GM12878 (cell line): ENCODE measurements at regions not wholly inside any gene's neighbourhood (a gene's known extent, or its start where the extent isn't known, plus 50 kb on each side); places are given as distances from the start of the nearest gene placed in this dataset.

Experiments
- ATAC-seq: fragments of 200-7000 bp; cut with Tn5 transposase; 3 replicates; pipeline ENCODE4 v1.9.1; 2020; ENCODE audit warnings: mild to moderate bottlenecking, moderate library complexity
- BruUV-seq: library from RNA; stranded (reverse); fragments of 400-500 nt; replicated peaks from 2 replicates; lab custom pipeline; 2021; lab: Mats Ljungman, UMichigan
- CTCF ChIA-PET: fragments of 300-600 bp; sonication (Branson Sonifier 250); formaldehyde crosslinking; extraction: SDS; loops from one replicate; lab custom pipeline; 2021; ENCODE audit warnings: inconsistent platforms; lab: Yijun Ruan, JAX
- POLR2A ChIA-PET: fragments of 350-600 bp; formaldehyde crosslinking; extraction: SDS; loops from one replicate; lab custom pipeline; 2021; ENCODE audit warnings: inconsistent platforms; lab: Charles Lee
- RAD21 ChIA-PET: fragments of 300-600 bp; sonication (Branson Sonifier 250); formaldehyde crosslinking; loops from one replicate; lab custom pipeline; 2023; ENCODE audit warnings: antibody characterized with exemption; ENCODE audit not compliant: unreplicated experiment; lab: Charles Lee
- SMC1A ChIA-PET: fragments of 300-600 bp; sonication (Branson Sonifier 250); formaldehyde crosslinking; loops from one replicate; lab custom pipeline; 2023; ENCODE audit not compliant: unreplicated experiment, uncharacterized antibody; lab: Charles Lee
- DNase-seq: peaks from one replicate; pipeline ENCODE4 v3.0.0-alpha.2; 2011; ENCODE audit warnings: low read depth, low spot score
- FAIRE-seq: peaks from 3 replicates; lab custom pipeline; 2011; peaks lifted over from hg19 to GRCh38; lab: Jason Lieb, UNC
- H2AFZ ChIP-seq: 2 replicates; pipeline ENCODE4 v1.6.0; 2011; ENCODE audit warnings: low read depth, low read length, control low read depth; ENCODE audit not compliant: control insufficient read depth
- H3K27ac ChIP-seq: 2 replicates; pipeline ENCODE4 v1.5.1; 2011; ENCODE audit warnings: control low read depth; ENCODE audit not compliant: control insufficient read depth, insufficient read depth
- H3K27me3 ChIP-seq, 2 experiments: replicated peaks in 1 of 2; 2 replicates each; pipeline versions ENCODE4 v1.6.0 to v1.6.1; 2011; ENCODE audit warnings: low read length in 1 of 2; ENCODE audit not compliant: control insufficient read depth in 2 of 2, insufficient read depth in 2 of 2
- H3K36me3 ChIP-seq, 2 experiments: 2 replicates each; pipeline ENCODE4 v1.5.1; 2011; ENCODE audit warnings: low read length in 1 of 2; ENCODE audit not compliant: control insufficient read depth in 2 of 2, insufficient read depth in 2 of 2
- H3K4me1 ChIP-seq: 2 replicates; pipeline ENCODE4 v1.6.1; 2011; ENCODE audit warnings: mild to moderate bottlenecking, low read length, moderate library complexity, mixed read lengths; ENCODE audit not compliant: control insufficient read depth, insufficient read depth
- H3K4me2 ChIP-seq: 2 replicates; pipeline ENCODE4 v1.6.0; 2011; ENCODE audit warnings: control low read depth; ENCODE audit not compliant: control insufficient read depth, insufficient read depth
- H3K4me3 ChIP-seq: fragments of 200-600 bp; sonication (generic); 2 replicates; pipeline ENCODE4 v1.5.1; 2016
- H3K79me2 ChIP-seq: 2 replicates; pipeline ENCODE4 v1.6.0; 2011; ENCODE audit warnings: low read length; ENCODE audit not compliant: control insufficient read depth, insufficient read depth
- H3K9ac ChIP-seq: 2 replicates; pipeline ENCODE4 v1.8.0; 2011; ENCODE audit warnings: low read length, control low read depth, mixed read lengths; ENCODE audit not compliant: control insufficient read depth, insufficient read depth
- H3K9me3 ChIP-seq: replicated peaks from 3 replicates; pipeline ENCODE4 v1.5.1; 2011; ENCODE audit warnings: mild to moderate bottlenecking, low read length; ENCODE audit not compliant: control insufficient read depth, insufficient read depth
- H4K20me1 ChIP-seq: 2 replicates; pipeline ENCODE4 v1.6.0; 2011; ENCODE audit not compliant: control insufficient read depth, insufficient read depth
- ASH2L ChIP-seq: fragments of 300-600, 200-600 bp; sonication (generic); IDR thresholded peaks from 2 replicates; pipeline ENCODE4 v1.6.1; 2017; ENCODE audit warnings: low read depth, mild to moderate bottlenecking, borderline replicate concordance
- EGR1 ChIP-seq, 2 experiments: IDR thresholded peaks; 1 replicate in 1 of 2; 2 replicates in 1 of 2; pipeline ENCODE4 v1.6.1; 2011 to 2012; ENCODE audit warnings: low read depth in 2 of 2, low read length in 2 of 2, borderline replicate concordance in 1 of 2, mild to moderate bottlenecking in 1 of 2, moderate library complexity in 1 of 2
- EZH2 ChIP-seq: IDR thresholded peaks from 2 replicates; pipeline ENCODE4 v1.6.1; 2012; ENCODE audit warnings: low read depth, mild to moderate bottlenecking, control low read depth, inconsistent platforms, low read length, borderline replicate concordance; ENCODE audit not compliant: control insufficient read depth
- LARP7 ChIP-seq: fragments of 450-650 bp; IDR thresholded peaks from 2 replicates; pipeline ENCODE4 v1.6.1; 2017; ENCODE audit warnings: mild to moderate bottlenecking
- MTA3 ChIP-seq: IDR thresholded peaks from 2 replicates; pipeline ENCODE4 v1.6.1; 2012; ENCODE audit warnings: low read length, inconsistent platforms, borderline replicate concordance
- NFYA ChIP-seq: IDR thresholded peaks from 2 replicates; pipeline ENCODE4 v1.6.1; 2011; ENCODE audit warnings: low read depth, mild to moderate bottlenecking, low read length, improper control_type of control experiment, borderline replicate concordance
- RELA ChIP-seq: fragments of 450-650 bp; IDR thresholded peaks from 2 replicates; pipeline ENCODE4 v1.8.0; 2014; ENCODE audit warnings: borderline replicate concordance; ENCODE audit not compliant: partially characterized antibody
- TBL1XR1 ChIP-seq: IDR thresholded peaks from 2 replicates; pipeline ENCODE4 v1.6.1; 2012; ENCODE audit warnings: low read depth, low read length, improper control_type of control experiment
- ZNF217 ChIP-seq: fragments of 450-650 bp; IDR thresholded peaks from 2 replicates; pipeline ENCODE4 v1.6.1; 2017; ENCODE audit warnings: antibody characterized with exemption, mild to moderate bottlenecking
- WGBS: methylation state at CpG from one replicate; pipeline ENCODE4 v1.1.6; 2016; ENCODE audit warnings: low lambda C conversion rate; ENCODE audit not compliant: insufficient replicate concordance, insufficient coverage; ENCODE audit errors: missing lambda C conversion rate; 5-methylcytosine and 5-hydroxymethylcytosine counted together
- in situ Hi-C: fragments of 300-500 bp; cut with MboI; formaldehyde crosslinking; loops from 9 replicates; pipeline ENCODE4 v1.14.3; 2018; ENCODE audit warnings: mixed read lengths
- intact Hi-C: fragments of 100-400 bp; cut with micrococcal nuclease; formaldehyde crosslinking; loops from one replicate; pipeline ENCODE4 v1.14.2; 2022; ENCODE audit not compliant: unreplicated experiment
- TF ChIP-seq, protein P1 (sequence below): fragments of 450-650 bp; IDR thresholded peaks from 2 replicates; pipeline ENCODE4 v1.6.1; 2018; ENCODE audit warnings: mild to moderate bottlenecking, low read depth, moderate library complexity; ENCODE audit not compliant: partially characterized antibody
- TF ChIP-seq, protein P2 (sequence below): IDR thresholded peaks from 2 replicates; pipeline ENCODE4 v1.6.1; 2011; ENCODE audit warnings: low read depth, low read length, improper control_type of control experiment, borderline replicate concordance
- TF ChIP-seq, protein P3 (sequence below): fragments of 450-650 bp; formaldehyde crosslinking; IDR thresholded peaks from 2 replicates; pipeline ENCODE4 v1.5.0; 2022; ENCODE audit warnings: mild to moderate bottlenecking, missing genetic modification characterization

DNA sequence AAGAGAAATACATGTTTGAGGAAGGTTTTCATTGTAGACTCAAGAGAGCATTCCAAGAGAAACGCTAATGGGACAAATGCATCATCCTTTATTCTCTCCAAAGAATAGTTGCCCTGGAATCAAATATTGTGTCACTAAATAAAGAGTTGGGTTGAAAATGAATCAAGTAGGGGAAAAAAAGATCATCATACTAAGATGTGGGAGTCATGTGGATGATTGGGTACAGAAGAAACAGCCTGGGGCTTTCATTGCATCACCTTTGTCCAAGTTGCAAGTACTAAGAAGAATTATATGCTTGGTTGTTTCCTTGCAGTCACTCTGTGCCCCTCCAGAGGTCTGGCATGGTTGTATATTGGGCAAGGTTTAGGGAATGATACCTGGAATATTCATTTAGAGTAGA lies 658.9 kb downstream of the TOX3 start:
- no peaks in the 10 kb centered on the region for H4K20me1 ChIP-seq
- intact Hi-C loops = no loop called here
- H3K79me2 ChIP-seq = no peaks in the 10 kb centered on the region
- no peak overlapping the region for H3K4me3 ChIP-seq
- TF ChIP-seq NFYA (no peak), ZNF217 (no peak), TBL1XR1 (no peak), EZH2 (no peak), MTA3 (no peak), EGR1 (IDR thresholded peaks at IDR 0.05; ENCODE audit: borderline replicate concordance in 1 of 2, low read depth in 2 of 2, low read length in 2 of 2) (no peak), RELA (no peak), ASH2L (no peak), LARP7 (no peak)
- TF ChIP-seq, protein P1, sequence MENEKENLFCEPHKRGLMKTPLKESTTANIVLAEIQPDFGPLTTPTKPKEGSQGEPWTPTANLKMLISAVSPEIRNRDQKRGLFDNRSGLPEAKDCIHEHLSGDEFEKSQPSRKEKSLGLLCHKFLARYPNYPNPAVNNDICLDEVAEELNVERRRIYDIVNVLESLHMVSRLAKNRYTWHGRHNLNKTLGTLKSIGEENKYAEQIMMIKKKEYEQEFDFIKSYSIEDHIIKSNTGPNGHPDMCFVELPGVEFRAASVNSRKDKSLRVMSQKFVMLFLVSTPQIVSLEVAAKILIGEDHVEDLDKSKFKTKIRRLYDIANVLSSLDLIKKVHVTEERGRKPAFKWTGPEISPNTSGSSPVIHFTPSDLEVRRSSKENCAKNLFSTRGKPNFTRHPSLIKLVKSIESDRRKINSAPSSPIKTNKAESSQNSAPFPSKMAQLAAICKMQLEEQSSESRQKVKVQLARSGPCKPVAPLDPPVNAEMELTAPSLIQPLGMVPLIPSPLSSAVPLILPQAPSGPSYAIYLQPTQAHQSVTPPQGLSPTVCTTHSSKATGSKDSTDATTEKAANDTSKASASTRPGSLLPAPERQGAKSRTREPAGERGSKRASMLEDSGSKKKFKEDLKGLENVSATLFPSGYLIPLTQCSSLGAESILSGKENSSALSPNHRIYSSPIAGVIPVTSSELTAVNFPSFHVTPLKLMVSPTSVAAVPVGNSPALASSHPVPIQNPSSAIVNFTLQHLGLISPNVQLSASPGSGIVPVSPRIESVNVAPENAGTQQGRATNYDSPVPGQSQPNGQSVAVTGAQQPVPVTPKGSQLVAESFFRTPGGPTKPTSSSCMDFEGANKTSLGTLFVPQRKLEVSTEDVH = no peak
- TF ChIP-seq, protein P2, sequence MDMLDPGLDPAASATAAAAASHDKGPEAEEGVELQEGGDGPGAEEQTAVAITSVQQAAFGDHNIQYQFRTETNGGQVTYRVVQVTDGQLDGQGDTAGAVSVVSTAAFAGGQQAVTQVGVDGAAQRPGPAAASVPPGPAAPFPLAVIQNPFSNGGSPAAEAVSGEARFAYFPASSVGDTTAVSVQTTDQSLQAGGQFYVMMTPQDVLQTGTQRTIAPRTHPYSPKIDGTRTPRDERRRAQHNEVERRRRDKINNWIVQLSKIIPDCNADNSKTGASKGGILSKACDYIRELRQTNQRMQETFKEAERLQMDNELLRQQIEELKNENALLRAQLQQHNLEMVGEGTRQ = no peak
- TF ChIP-seq, protein P3, sequence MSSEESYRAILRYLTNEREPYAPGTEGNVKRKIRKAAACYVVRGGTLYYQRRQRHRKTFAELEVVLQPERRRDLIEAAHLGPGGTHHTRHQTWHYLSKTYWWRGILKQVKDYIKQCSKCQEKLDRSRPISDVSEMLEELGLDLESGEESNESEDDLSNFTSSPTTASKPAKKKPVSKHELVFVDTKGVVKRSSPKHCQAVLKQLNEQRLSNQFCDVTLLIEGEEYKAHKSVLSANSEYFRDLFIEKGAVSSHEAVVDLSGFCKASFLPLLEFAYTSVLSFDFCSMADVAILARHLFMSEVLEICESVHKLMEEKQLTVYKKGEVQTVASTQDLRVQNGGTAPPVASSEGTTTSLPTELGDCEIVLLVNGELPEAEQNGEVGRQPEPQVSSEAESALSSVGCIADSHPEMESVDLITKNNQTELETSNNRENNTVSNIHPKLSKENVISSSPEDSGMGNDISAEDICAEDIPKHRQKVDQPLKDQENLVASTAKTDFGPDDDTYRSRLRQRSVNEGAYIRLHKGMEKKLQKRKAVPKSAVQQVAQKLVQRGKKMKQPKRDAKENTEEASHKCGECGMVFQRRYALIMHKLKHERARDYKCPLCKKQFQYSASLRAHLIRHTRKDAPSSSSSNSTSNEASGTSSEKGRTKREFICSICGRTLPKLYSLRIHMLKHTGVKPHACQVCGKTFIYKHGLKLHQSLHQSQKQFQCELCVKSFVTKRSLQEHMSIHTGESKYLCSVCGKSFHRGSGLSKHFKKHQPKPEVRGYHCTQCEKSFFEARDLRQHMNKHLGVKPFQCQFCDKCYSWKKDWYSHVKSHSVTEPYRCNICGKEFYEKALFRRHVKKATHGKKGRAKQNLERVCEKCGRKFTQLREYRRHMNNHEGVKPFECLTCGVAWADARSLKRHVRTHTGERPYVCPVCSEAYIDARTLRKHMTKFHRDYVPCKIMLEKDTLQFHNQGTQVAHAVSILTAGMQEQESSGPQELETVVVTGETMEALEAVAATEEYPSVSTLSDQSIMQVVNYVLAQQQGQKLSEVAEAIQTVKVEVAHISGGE (CRISPR knock-in tag) = no peak
- no TSS peak for BruUV-seq
- H3K27me3 ChIP-seq = no peaks in the 10 kb centered on the region
- H3K9me3 ChIP-seq = no peaks in the 10 kb centered on the region
- no peak overlapping the region for H3K4me2 ChIP-seq
- FAIRE-seq (no peak), ATAC-seq (no peak), DNase-seq (no peak)
- ChIA-PET SMC1A (no interaction called here), RAD21 (no interaction called here), POLR2A (no interaction called here), CTCF (no interaction called here)
- H3K9ac ChIP-seq = no peak overlapping the region
- H3K4me1 ChIP-seq = no peaks in the 10 kb centered on the region
- no peak overlapping the region for H2AFZ ChIP-seq
- 84% methylated on average over 1 of the region's 1 CpG for WGBS
- H3K36me3 ChIP-seq = no peaks in the 10 kb centered on the region
- no peak overlapping the region for H3K27ac ChIP-seq
- in situ Hi-C loops = no loop called here
